GM21423 (cell line): ENCODE measurements at regions not wholly inside any gene's neighbourhood (a gene's known extent, or its start where the extent isn't known, plus 50 kb on each side); places are given as distances from the start of the nearest gene placed in this dataset.

Experiments
- ATAC-seq: cut with Tn5 transposase; IDR thresholded peaks from one replicate; pipeline ENCODE4 v1.9.1; 2021; ENCODE audit warnings: mild to moderate bottlenecking, moderate library complexity; ENCODE audit not compliant: unreplicated experiment

DNA sequence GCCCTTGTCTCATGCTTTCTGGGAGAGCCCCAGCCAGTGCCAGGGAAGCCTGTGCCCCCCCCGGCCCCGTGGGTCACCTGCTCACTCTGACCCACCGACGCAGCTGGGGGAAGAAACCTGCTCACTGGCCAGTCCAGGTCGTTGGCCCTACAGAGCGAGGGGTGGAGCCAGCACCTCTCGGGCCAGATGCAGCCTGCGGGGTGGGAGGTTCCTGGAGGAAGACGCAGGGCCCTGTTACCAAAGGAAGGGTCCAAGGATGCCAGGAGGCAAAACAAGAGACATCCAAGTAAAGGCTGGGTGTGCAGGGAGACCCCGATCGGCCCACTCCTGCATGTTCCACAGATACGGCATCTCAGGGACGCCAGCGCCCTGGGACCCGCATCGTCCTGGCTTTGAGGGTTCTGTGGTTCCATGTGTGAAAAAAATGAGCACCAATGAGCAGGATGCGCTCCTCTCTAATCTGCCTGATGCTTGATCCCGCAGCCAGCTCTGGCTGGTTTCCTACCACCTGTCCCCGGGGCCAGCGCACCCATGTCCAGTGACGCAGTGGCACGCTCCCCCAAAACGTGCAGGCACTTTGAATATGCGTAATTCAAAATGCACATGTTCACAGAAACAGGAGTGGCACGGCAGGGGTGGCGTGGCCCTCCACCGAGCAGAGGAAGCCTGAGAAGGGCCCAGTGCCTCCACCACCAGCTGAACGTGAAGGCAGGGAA, 66.0 kb upstream of the GALNT9 start:
- ATAC-seq, result no peak

DNA sequence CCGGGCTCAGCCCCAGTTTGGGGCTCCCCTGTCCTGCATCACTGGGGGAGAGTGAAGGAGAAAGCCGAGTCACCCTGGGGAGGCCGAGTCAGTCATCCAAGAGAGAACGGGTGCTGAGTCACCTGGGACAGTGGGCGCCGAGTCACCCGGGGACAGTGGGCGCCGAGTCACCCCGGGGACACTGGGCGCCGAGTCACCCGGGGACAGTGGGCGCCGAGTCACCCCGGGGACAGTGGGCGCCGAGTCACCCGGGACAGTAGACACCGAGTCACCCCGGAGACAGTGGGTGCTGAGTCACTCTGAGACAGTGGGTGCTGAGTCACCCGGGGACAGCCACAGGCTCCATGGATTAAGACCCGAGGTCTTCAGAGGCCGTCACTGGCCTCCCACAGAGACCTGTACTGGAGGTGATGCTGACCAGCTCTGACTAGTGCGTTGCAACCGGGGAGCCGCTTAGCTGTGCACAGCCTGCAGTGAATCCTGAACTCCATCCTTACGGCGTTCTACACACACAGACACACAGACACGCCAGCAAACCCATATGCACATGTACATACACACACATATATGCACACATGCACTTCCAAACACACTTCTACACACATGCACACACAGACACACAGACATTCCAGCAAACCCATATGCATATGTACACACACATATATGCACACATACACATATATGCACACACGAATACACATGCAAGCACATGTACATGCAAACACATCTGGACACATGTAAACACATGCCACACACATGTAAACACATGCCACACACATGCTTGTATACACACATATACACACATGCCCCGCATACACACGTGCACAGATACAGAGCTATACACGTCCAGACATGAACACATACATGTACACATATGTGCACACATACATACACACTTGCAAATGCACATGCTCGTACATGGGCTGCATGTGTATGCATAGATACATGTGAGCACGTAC, 64.9 kb upstream of the GALNT9 start:
- ATAC-seq, result no peak

DNA sequence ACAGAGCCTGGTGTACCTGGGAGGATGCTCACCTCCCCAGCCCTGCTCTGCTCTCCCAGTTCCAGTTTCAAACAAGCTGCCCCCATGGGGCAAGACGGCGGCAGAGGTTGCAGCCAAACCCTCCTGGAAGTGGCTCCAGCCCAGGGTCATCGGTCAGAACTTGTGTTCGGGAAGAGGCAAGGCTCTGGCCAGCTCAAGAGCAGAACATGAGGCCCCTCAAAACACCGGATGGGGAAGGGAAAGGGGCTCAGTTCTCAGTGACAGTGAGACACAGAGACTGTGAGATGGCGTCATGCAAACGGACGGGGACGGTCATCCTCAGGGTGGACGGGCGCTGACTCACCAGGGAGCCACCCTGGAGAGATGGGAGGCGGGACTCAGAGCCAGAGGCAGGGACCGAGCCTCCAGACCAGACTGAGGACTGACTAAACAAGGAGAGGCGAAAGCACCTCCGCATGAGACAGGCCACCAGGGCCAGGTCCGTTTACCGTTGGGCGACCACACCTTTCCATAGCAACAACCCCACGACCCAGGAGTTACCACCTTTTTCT, 63.9 kb upstream of the GALNT9 start:
- ATAC-seq, result no peak

DNA sequence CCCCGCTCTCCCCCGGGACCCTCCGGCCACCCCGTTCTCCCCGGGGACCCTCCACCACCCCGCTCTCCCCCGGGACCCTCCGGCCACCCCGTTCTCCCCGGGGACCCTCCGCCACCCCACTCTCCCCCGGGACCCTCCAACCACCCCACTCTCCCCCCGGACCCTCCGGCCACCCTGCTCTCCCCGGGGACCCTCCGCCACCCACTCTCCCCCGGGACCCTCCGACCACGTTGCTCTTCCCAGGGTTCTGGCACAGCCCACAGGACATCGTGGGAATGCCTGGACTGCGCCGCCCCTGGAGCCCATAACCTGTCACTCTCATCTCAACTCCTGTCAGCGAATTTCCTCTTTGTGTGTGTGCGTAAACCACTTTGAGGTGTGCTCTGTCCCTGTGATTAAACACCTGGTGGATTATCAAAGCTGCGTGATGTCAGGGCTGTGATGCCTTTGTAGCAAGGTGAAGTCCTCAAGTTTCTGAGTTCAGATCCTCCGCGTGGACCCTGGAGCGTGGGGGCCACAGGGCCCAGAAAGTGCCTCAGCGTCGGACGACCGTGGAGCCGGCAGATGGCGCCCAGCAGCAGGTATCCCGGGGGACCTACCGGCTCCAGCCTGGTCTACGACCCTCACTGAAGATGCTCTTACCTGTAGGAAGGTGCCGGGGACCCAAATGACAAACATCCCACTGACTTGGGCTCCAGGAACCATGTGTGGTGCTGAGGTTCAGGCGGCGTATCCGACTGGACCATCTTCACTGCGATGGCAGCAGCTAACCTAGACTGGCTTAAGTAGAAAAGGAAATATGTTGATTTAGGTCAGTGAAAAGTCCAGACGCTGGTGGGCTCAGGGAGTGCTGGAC, 63.2 kb upstream of the GALNT9 start:
- ATAC-seq, result no peak

DNA sequence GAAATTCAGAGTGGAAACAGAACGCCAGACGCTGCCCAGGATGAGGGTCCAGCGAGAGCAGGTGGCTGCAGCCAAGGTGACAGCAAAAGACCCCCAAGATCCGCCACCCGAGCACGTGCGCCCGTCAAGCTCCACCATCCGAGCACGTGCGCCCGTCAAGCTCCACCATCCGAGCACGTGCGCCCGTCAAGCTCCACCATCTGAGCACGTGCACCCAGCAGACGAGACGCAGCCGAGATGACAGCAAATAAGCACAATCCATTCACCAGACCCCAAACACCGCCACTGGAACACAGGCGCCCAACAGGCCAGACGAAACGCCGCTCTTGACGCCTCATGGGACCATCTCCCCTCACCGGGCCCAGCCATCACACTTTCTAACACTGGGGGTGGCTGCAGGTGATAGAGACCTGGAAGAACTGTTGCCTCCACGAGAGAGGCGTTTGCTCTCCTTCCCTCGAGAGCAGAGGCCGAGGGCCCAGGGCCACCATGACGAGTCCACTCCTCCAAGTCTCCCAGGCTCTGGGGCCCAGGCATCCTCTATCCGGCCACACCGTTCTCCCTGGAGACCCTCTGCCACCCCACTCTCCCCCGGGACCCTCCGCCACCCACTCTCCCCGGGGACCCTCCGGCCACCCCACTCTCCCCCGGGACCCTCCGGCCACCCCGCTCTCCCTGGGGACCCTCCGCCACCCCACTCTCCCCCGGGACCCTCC, 62.1 kb upstream of the GALNT9 start:
- ATAC-seq, result no peak

DNA sequence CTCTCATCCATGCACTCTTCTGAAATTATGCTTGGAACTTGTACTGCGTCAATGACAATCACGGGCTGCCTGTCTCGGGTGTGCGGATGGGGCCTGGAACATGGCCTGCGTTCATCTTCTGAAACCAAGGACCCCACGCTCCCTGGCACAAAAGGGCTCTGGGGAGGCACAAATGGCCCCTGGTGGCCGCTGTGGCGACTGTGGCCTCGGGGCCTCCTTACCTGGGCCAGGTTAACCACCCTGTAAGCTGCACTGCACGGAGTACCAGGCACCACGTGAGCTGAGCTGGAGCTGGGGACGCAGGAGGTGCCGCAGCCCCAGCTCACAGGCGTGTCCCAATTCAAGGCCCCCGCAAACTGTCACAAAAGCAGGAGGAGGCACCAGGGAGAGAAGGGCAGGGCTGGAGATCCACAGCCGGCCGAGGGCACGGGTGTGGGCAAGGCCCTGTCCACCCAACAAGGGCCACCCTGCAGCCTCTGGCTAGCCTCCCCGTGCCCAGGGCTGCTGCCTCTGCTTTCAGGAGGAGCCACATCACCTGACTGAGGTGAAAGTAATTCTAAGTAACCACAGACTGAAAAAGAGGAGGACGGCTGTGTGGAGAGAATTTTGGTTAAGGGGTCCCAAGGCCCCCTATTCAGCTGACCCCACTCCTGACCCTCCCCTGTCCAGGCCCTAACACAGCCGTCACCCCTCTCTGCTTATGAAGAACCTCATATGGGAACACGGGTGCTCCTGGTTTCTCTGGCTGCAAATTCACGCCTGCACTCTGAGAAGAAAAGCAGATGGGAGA, 61.1 kb upstream of the GALNT9 start:
- no peak for ATAC-seq

DNA sequence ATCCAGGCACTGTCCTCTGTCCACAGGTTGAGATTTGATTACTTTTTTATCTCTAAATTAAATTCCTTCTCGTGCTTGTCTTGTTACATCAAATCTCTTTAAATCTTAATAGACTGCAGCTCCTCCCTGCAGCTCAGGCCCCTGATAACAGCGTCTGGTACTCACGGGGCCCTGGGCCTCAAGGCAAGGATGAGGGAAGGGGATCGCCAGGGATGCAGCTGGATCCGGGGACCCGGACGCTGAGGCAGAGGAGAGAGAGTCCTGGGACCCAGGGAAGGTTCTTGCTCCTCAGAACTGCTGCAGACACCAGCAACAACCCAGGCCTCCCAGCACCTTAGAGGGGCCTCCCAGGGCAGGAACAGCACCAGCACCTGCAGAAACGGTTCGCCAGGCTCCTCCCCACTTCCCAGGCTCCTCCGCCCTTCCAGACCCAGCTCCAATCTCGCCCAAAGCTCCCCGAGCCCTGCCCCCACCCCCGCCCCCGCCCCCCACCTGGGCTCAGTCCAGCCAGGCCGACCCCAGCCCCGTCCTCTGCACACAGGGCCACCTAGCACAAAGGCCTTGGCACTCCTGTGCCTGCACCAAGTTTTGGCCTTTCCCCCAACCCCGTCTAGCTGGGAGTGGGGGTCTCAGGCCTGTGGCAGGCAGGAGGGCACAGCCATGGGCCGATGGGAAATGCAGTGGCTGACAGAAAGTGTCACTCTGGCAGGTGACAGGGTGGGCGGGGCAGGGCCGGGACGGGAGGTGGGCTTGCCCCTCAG, 60.3 kb upstream of the GALNT9 start:
- no peak for ATAC-seq

DNA sequence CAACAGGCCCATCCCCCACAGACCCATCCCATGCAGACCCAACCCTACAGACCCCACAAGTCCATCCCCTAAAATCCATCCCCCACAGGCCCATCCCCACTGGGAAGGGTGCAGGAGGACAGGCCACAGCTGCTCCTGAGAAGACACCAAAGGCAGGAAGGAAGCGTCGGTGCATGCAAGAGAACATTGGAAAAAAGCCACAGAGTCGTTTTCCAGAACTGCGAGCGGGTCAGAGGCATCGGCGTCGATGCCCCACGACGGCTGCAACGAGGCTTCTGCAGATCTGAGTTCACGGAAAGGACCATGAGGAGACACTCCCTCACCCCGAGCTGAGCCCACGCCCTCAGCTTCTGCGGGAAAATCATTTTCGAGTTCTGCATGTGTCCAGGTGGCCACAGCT, 59.6 kb upstream of the GALNT9 start:
- ATAC-seq, result no peak

DNA sequence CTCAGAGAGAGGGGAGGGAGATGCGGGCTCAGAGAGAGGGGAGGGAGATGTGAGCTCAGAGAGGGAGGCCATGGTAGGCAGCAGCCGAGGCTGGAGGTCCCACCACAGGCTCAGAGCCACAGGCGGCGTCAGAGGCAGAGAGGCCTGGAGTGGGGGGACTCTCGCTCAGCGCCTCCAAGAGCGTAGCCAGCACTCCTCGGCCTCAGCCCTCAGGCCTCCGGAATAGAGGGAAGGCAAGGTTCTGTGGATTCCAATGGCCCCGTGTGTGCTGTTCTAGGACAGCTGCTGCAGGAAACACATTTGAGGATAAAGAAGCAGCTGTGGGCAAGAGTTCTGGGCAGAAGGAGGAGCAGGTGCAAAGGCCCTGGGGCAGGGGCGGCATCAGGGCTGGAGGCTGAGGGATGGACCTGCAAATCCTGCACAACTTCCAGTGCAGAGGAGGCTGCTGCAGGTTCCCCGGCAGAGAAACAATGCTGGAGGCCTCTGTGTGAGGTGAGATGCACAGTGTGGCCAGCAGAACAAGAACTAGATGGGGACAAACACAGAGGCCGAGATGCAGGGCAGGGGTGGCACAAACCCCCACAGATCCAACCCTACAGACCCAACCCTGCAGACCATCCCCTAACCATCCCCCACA, 59.1 kb upstream of the GALNT9 start:
- ATAC-seq, result no peak

DNA sequence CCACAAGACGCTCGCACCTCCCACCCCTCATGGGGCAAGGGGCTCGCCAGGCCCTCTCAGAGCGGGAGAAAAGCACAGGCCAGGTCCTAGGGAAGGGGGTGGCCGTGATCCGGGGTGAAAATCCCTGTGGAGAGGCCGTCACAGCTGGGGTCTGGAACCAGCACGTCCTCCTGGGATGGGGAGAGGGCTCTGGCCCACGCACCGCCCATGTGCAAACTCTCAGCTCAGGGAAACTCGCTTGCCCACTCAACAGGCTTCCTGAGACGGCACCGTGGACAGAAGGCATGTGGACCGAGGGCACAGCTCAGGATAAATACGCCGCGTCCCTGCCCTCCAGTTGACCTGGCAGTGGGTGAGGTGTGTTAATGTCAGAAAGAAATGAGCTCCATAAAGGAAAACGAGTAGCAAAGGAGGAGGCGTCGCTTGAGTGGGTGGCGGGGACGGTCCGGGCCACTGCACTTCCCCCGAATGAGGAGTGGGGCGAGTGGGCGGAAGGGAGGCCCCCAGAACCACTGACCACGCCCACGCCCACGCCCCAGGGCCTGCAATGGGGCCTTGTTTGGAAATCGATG, 57.6 kb upstream of the GALNT9 start:
- no peak for ATAC-seq

DNA sequence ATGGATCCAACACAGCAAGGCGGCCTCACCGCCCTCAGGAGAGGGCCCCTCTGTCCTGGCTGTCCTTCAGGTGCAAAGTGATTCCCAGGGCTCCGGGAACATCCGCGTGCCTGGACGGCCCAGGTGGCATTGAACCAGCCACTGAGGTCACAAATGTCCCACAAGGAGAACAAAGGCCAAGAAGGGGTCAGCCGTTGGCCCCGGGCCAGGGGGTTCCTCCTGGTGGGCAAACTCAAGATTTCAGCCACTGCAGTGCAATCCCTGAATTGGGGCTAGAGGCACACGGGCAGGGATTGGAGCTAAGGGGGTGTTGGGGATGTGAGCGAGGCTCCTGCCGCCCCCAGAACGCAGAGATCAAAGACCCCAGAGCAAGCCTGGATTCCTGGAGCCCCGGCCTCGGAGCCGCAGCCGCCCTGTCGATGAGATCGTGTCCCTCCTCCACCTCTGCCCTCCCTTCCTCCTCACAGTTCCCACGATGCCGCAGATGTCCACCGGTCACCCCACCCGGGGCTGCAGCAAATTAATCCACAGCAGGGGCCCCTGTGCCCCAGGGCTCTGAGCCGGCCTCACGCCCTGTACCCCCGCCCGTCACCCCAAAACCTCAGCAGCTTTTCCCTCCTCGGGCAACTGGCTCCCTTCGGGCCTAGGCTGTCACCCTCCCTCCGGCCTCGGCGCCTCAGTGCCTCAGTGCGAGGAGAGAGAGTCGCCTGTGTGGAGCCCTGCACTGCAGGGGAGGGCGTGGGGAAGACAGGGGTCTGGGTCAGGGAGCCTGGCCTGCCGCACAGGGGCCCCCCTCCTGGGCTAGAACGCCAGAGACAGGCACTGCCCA, 56.7 kb upstream of the GALNT9 start:
- no peak for ATAC-seq

DNA sequence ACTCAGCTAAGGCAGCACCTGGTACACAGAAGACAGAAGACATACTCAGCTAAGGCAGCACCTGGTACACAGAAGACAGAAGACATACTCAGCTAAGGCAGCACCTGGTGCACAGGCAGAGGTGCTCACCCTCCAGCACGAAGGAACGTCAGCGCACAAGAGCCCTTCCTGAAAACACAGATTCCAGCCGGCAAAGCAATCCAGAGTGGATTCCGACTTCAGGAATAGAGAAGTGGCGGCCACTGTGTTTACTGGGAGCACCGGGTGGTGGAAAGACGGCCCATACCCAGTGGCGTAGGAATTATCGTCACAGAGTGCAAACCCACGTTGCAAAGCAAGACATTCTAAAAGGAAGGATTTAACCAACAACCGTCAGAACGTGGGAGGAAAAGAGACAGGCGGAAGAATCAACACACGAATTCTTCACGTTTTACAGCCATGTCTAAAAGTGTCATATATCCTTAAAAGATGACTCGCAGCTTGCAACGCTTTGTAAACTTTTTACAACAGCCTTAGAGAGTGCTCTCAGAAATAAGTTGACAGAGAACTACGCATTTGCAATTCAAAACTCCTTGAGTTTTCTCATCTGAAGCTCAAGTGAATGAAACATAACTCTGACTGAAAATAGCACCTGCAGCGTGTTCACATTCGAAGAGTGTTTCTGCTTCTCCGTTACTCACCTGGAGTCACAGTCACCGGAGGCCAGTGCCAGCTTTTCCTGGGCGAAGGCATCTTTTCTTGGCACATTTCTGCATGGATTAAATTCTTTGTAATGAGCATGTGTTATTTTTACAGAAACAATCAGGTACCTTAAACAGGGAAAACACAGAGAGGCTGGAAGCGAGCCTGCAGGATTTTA, 55.8 kb upstream of the GALNT9 start:
- no peak for ATAC-seq

DNA sequence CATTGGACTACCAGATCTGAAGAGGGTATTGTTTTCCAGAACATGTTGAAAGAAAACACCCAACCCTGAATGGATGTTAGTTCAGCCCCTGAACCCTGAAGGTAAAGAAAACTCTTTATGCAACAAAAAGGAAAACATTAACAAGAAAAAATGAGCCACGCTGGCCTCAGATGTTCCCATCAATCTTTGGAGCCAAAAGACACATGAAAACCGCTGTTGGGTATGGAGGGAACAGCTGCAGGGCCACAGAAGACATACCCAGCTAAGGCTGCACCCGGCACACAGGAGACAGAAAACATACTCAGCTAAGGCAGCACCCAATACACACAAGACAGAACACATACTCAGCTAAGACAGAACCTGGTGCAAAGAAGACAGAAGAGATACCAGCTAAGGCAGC, 51.3 kb upstream of the GALNT9 start:
- ATAC-seq, result no peak

DNA sequence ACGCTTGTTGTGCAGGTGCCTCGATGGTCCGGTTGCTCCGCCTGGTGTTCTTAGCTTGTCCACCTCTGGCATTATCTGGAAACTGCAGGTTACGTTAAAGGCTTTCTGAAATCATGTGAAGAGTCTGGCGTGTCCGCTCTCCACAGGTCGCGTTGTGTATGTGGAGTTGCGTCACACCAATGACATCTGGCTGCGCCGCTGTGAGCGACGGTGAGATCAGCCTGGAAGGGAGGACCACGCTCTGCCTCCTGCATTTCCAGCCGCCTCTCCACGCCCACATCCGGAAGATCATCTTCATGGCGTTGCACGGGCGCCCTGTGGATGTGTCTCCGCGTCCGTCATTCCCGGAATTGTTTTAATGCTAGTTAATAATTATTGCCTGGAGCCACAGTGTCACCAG, 50.6 kb upstream of the GALNT9 start:
- no peak for ATAC-seq

DNA sequence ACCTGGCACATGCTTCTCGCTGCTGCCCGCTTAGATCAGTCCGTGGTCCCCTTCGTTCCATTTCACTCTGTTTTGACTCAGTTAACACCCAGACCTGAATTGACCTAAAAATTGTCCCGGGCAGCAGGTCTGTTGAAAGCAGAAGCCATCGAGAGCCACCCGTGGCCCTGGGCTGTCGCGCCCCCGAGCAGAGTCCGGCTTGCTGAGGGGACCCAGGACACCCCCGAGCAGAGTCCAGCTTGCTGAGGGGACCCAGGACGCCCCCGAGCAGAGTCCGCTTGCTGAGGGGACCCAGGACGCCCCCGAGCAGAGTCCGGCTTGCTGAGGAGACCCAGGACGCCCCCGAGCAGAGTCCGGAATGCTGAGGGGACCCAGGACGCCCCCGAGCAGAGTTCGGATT, 50.2 kb upstream of the GALNT9 start:
- ATAC-seq, result no peak
